ENCODE measurements at regions not wholly inside any gene's neighbourhood (a gene's known extent, or its start where the extent isn't known, plus 50 kb on each side); places are given as distances from the start of the nearest gene placed in this dataset.
"Not testable (repeated sequence)": the region's sequence is repeated elsewhere in the genome, so short reads cannot be mapped to it uniquely, and the experiment has no call there.

DNA sequence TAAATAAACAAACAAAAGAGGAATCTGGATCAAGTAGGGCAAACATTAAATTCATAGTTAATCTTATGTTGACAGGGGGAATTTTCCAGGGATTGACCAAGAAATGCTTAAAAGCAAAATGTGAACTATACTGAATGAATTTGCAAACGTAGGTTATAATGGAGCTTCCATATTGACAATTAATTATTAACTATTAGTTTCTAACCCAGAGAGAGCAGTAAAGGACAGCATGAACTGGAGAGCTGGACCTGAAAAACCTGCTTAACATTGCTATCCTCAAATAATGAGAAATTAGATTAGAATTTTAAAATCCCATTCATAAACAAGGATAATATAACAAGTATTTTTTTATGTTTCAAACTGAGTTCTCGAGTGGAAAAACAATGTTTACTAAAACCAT, 1089.6 kb downstream of the DNAJB9 start:
- H3K27ac ChIP-seq: no peak overlapping the region
- intact Hi-C loops (cut with DNase I): no loop called here
- no peak for ATAC-seq
- TF ChIP-seq, protein P1, sequence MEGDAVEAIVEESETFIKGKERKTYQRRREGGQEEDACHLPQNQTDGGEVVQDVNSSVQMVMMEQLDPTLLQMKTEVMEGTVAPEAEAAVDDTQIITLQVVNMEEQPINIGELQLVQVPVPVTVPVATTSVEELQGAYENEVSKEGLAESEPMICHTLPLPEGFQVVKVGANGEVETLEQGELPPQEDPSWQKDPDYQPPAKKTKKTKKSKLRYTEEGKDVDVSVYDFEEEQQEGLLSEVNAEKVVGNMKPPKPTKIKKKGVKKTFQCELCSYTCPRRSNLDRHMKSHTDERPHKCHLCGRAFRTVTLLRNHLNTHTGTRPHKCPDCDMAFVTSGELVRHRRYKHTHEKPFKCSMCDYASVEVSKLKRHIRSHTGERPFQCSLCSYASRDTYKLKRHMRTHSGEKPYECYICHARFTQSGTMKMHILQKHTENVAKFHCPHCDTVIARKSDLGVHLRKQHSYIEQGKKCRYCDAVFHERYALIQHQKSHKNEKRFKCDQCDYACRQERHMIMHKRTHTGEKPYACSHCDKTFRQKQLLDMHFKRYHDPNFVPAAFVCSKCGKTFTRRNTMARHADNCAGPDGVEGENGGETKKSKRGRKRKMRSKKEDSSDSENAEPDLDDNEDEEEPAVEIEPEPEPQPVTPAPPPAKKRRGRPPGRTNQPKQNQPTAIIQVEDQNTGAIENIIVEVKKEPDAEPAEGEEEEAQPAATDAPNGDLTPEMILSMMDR (IDR thresholded peaks at IDR 0.05): no peak
- no peaks in the 10 kb centered on the region for H3K27me3 ChIP-seq (ENCODE audit: insufficient read depth in 3 of 3, low read length in 2 of 3)
- H3K4me1 ChIP-seq: no peaks in the 10 kb centered on the region
- H3K4me3 ChIP-seq: no peak overlapping the region
- WGBS, 3 donors: 50 to 63% (median 59%) methylated on average over 2 of the region's 2 CpGs
- H3K9me3 ChIP-seq: no peaks in the 10 kb centered on the region
- no peak for DNase-seq
- no peaks in the 10 kb centered on the region for H3K36me3 ChIP-seq (ENCODE audit: insufficient read depth in 1 of 2, low read depth in 1 of 2)

DNA sequence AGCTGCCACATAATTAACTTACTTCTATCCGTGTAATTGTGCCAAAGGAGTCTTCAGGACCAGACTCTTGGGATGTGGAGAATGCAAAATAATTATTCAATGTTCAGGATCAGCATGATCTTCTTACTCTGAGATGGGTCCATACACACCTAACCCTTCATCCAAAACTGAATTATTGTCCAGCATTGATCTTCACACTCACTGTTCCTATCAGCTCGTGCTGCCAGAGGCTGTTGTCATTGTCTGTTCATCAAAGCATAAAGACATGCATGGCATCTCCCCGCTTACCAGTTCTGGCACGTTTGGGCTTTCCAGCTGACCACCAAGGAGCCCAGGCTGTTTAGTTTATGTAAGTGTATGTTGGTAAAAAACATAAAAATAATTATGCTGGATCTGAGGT, 1090.7 kb downstream of the DNAJB9 start:
- Histone ChIP-seq H3K27ac (no peak overlapping the region), H3K9me3 (no peaks in the 10 kb centered on the region), H3K27me3 (ENCODE audit: insufficient read depth in 3 of 3, low read length in 2 of 3) (no peaks in the 10 kb centered on the region), H3K36me3 (ENCODE audit: insufficient read depth in 1 of 2, low read depth in 1 of 2) (no peaks in the 10 kb centered on the region), H3K4me3 (no peak overlapping the region), H3K4me1 (no peaks in the 10 kb centered on the region)
- intact Hi-C loops (cut with DNase I): no loop called here
- TF ChIP-seq, protein P1 (IDR thresholded peaks at IDR 0.05): no peak
- DNase-seq (no peak), ATAC-seq (no peak)
- 33 to 39% (median 34%) methylated on average over 4 of the region's 4 CpGs for WGBS, 3 donors

DNA sequence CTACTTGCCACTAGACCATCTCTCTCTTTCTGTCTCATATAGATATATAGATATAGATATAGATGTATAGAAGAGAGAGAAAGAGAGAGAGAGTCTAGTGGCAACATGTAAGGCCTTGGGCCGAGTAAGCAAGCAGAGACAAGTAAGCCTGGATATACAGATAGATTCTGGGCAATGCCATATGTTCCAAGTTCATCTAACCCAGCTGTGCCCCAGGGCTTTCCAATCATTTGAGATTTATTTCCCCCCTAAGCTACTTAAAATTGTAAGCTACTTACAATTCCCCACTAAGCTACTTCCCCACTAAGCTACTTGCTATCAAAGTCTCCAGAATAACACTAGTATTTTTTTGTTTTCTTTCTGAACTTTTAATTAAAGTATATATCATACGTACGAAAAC, 1094.1 kb downstream of the DNAJB9 start:
- ATAC-seq (no peak), DNase-seq (no peak)
- H3K36me3 ChIP-seq (ENCODE audit: insufficient read depth in 1 of 2, low read depth in 1 of 2): no peaks in the 10 kb centered on the region
- no peaks in the 10 kb centered on the region for H3K27me3 ChIP-seq (ENCODE audit: insufficient read depth in 3 of 3, low read length in 2 of 3)
- intact Hi-C loops (cut with DNase I): no loop called here
- no peak overlapping the region for H3K4me3 ChIP-seq
- no peaks in the 10 kb centered on the region for H3K4me1 ChIP-seq
- no peak overlapping the region for H3K27ac ChIP-seq
- WGBS, 3 donors: 94 to 96% (median 95%) methylated on average over 3 of the region's 3 CpGs
- no peaks in the 10 kb centered on the region for H3K9me3 ChIP-seq
- TF ChIP-seq, protein P1 (IDR thresholded peaks at IDR 0.05): no peak

DNA sequence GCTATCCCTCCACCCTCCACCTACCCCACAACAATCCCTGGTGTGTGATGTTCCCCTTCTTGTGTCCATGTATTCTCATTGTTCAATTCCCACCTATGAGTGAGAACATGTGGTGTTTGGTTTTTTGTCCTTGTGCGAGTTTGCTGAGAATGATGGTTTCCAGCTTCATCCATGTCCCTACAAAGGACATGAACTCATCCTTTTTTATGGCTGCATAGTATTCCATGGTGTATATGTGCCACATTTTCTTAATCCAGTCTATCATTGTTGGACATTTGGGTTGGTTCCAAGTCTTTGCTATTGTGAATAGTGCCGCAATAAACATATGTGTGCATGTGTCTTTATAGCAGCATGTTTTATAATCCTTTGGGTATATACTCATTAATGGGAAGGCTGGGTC, 1117.6 kb downstream of the DNAJB9 start:
- H3K27me3 ChIP-seq (ENCODE audit: insufficient read depth in 3 of 3, low read length in 2 of 3); H3K4me3 ChIP-seq; H3K36me3 ChIP-seq (ENCODE audit: insufficient read depth in 1 of 2, low read depth in 1 of 2); H3K4me1 ChIP-seq; H3K9me3 ChIP-seq; H3K27ac ChIP-seq; ATAC-seq; intact Hi-C loops (cut with DNase I); DNase-seq: not testable (repeated sequence)
- 93 to 97% (median 94%) methylated on average over 2 of the region's 2 CpGs for WGBS, 3 donors

DNA sequence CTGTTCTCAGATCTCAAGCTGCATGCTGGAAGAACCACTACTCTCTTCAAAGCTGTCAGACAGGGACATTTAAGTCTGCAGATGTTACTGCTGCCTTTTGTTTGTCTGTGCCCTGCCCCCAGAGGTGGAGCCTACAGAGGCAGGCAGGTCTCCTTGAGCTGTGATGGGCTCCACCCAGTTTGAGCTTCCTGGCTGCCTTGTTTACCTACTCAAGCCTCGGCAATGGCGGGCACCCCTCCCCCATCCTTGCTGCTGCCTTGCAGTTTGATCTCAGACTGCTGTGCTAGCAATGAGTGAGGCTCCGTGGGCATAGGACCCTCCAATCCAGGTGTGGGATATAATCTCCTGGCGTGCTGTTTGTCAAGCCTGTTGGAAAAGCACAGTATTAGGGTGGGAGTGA, 1122.9 kb downstream of the DNAJB9 start:
- H3K27me3 ChIP-seq (ENCODE audit: insufficient read depth in 3 of 3, low read length in 2 of 3); H3K27ac ChIP-seq; H3K9me3 ChIP-seq; ATAC-seq; DNase-seq; H3K36me3 ChIP-seq (ENCODE audit: insufficient read depth in 1 of 2, low read depth in 1 of 2); H3K4me1 ChIP-seq; H3K4me3 ChIP-seq; intact Hi-C loops (cut with DNase I): not testable (repeated sequence)
- WGBS, 3 donors: 60 to 69% (median 68%) methylated on average over 4 of the region's 4 CpGs
